GM10266 (cell line): ENCODE measurements at regions not wholly inside any gene's neighbourhood (a gene's known extent, or its start where the extent isn't known, plus 50 kb on each side); places are given as distances from the start of the nearest gene placed in this dataset.

Experiments
- DNase-seq: peaks from one replicate; pipeline ENCODE4 v3.0.0; 2012; ENCODE audit errors: extremely low spot score
- CTCF ChIP-seq: IDR thresholded peaks from 2 replicates; pipeline ENCODE4 v1.5.1; 2012; ENCODE audit warnings: mild to moderate bottlenecking, low read depth; ENCODE audit not compliant: control insufficient read depth, insufficient read depth; ENCODE audit errors: missing control alignments

DNA sequence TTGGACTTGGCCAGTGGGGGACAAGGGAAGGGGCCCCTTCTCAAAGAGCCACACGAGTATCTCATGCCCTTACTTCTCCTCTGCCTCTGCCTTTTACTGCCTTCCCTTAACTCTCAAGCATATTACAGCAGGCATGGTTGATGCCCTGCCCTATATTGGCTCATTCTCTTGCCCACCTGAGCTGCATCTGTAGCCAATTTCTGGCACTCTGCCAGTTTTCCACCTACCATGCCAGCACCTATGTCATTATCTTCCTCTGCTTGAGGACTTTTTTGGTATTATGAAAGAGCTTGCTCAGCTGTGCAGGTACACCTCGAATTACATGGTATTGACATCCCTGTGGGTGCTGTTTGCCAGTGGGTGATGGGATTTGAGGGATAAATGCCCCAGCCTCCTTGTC lies 181.8 kb downstream of the OXSM start:
- TF ChIP-seq CTCF = no peak
- DNase-seq = no peak

DNA sequence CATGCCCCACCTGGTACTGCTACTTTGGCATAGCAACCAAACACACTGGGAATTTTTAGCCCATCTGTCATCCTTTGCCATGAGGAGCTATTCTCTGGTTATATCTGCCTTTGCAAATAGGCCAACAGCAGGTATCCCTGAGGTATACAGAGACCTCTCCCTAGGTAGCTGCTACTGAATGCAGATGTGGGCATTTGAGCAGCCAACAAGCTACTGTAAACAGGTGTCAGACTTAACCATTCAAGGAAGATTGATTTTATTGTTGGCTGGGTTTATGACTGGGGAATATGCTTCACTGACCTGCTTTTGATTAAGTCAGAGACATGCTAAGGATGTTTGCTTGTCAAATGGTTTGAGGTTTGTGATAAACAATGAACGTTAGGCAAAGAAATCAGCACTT lies 183.2 kb downstream of the OXSM start:
- DNase-seq = no peak
- no peak for TF ChIP-seq CTCF

DNA sequence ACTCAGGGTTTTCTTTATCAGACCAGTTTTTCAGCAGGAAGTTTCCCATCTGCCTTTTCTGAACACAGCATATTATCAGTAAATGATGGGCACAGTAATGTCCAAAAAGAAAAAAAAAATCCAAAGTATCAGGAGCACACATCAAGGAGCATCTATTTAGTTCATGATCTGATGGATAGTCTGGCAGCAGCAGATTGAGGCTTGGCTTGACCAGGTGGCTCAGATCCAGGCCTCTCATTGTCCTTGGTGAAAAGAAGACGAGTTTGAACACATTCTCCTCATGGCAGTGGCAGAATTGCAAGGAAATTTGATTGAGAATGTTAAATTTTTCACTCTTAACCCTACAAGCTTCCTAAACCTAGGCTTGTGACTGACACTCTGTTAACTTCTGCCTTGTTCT lies 192.9 kb downstream of the OXSM start:
- TF ChIP-seq CTCF = no peak
- DNase-seq = no peak

DNA sequence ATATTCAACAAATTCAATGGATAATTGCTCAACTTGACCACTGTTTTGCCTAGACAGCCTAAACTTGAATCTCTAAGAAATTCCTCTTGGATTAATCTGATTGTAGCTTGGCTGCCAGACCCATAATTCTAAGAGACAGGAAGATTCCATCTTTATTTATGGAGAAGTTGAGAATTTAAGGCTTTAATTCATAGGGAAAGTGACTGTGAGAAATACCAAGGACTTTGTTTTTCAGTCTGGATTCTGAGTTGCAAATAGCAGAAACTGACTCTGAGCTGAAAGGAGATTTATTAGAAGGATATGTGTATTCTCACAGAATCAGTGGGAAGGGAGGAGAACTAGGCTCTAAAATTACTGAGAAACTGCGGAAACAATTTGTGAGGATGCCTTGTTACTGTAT lies 195.7 kb downstream of the OXSM start:
- no peak for DNase-seq
- no peak for TF ChIP-seq CTCF

- no peak for DNase-seq
- no peak for TF ChIP-seq CTCF
These were observed 202.7 kb downstream of the OXSM start for GRCh38 chr3:25992606-25993005.

DNA sequence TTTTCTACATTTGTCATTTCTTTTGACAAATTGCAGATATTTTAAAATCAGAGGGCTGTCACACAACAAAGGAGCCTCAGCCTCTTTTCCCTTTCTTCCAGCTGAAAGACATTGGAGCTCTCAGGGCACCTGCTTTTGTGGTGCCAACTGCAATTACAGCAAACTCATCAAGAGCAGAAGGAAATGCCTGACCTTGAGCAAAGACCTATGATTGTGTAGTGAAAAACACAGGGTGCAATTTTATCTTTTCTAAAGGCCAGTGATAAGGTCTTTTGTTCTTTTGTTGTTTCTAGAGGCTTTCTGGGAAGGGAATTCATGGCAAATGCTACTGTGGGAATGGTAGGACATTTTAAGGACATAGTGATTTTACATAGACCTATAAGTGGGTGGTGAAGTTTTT lies 214.3 kb downstream of the OXSM start:
- TF ChIP-seq CTCF = no peak
- DNase-seq = no peak

- no peak for DNase-seq
- TF ChIP-seq CTCF = no peak
These were observed 221.4 kb downstream of the OXSM start for GRCh38 chr3:26011276-26011675.
